Stomach (tissue), 4 donors: ENCODE measurements at regions not wholly inside any gene's neighbourhood (a gene's known extent, or its start where the extent isn't known, plus 50 kb on each side); places are given as distances from the start of the nearest gene placed in this dataset.

Experiments
- CTCF ChIP-seq, 7 experiments: fragments of 450-650 bp in 4 of 7; fragments of 200-600 bp in 3 of 7; sonication (generic) in 3 of 7; IDR thresholded peaks; one replicate each; pipeline ENCODE4 v1.5.1; 2016 to 2019; ENCODE audit warnings: antibody characterized with exemption in 7 of 7, control low read depth in 2 of 7, mild to moderate bottlenecking in 1 of 7
- EP300 ChIP-seq: sonication (generic); formaldehyde crosslinking; IDR thresholded peaks from one replicate; pipeline ENCODE4 v1.6.1; 2017; ENCODE audit warnings: antibody characterized with exemption
- POLR2A ChIP-seq, 4 donors: fragments of 450-650 bp; IDR thresholded peaks; one replicate each; pipeline ENCODE4 v1.6.1; 2016; ENCODE audit warnings: antibody characterized with exemption in 4 of 4, control low read depth in 2 of 4, mild to moderate bottlenecking in 1 of 4, moderate library complexity in 1 of 4
- POLR2AphosphoS5 ChIP-seq, 3 donors: sonication (generic); formaldehyde crosslinking; IDR thresholded peaks; one replicate each; pipeline ENCODE4 v1.6.1; 2016; ENCODE audit warnings: antibody characterized with exemption in 3 of 3

GRCh38 chr6:120108061-120108795 is 758.7 kb upstream of the MAN1A1 start:
- TF ChIP-seq POLR2A (IDR thresholded peaks at IDR 0.05) (no peak), CTCF (IDR thresholded peaks at IDR 0.05) (no peak), POLR2AphosphoS5 (IDR thresholded peaks at IDR 0.05) (no peak), EP300 (no peak)
